ENCODE measurements at regions not wholly inside any gene's neighbourhood (a gene's known extent, or its start where the extent isn't known, plus 50 kb on each side); places are given as distances from the start of the nearest gene placed in this dataset.

- POLR2A ChIA-PET, result no interaction called here
- 82% methylated on average over 11 of the region's 11 CpGs for WGBS (ENCODE audit: insufficient coverage)
- no peak for ATAC-seq (ENCODE audit: low read depth)
- Mint-ChIP-seq H3K4me3 (no peak overlapping the region), H3K9me3 (ENCODE audit: insufficient read depth) (no peaks in the 10 kb centered on the region), H3K4me1 (no peaks in the 10 kb centered on the region), H3K27me3 (peaks cover 26% of the 10 kb centered on the region), H3K27ac (no peak overlapping the region)
- DNase-seq, result no peak
- Histone ChIP-seq H4K20me1 (ENCODE audit: control insufficient read depth, insufficient read depth, low read length, poor library complexity, severe bottlenecking) (no peaks in the 10 kb centered on the region), H3K9ac (ENCODE audit: low read length) (no peak overlapping the region), H3K79me2 (ENCODE audit: control insufficient read depth, insufficient read depth, low read length) (no peaks in the 10 kb centered on the region), H3K9me3 (ENCODE audit: control extremely low read depth in 1 of 3, control insufficient read depth in 2 of 3, insufficient read depth in 1 of 3, low read length in 2 of 3) (peaks cover 0 to 3% (median 0%) of the 10 kb centered on the region in 3 donors), H2AFZ (ENCODE audit: insufficient read depth, low read depth, low read length, poor library complexity, severe bottlenecking) (no peak overlapping the region), H3K4me3 (ENCODE audit: control extremely low read depth in 1 of 5, extremely low read depth in 1 of 5, insufficient read depth in 1 of 5, low read depth in 2 of 5, low read length in 4 of 5) (no peak overlapping the region), H3K4me2 (replicated peaks; ENCODE audit: low read depth, low read length, poor library complexity, severe bottlenecking) (no peak overlapping the region), H3K4me1 (ENCODE audit: control insufficient read depth in 2 of 2, insufficient read depth in 2 of 2, low read length in 2 of 2) (no peaks in the 10 kb centered on the region), H3K36me3 (replicated peaks in 1 of 2; ENCODE audit: control extremely low read depth in 1 of 2, control insufficient read depth in 1 of 2, extremely low read depth in 1 of 2, insufficient read depth in 2 of 2, low read length in 1 of 2) (no peaks in the 10 kb centered on the region), H3K27ac (ENCODE audit: low read length in 2 of 2) (no peak overlapping the region), H3K27me3 (replicated peaks in 1 of 4; ENCODE audit: control extremely low read depth in 1 of 4, control insufficient read depth in 3 of 4, insufficient read depth in 4 of 4, low read length in 3 of 4) (peaks cover 0 to 11% (median 0%) of the 10 kb centered on the region in 4 experiments)
- no peak for TF ChIP-seq EZH2 (IDR thresholded peaks at IDR 0.05; ENCODE audit: borderline replicate concordance, insufficient read depth, low read depth, low read length, poor library complexity, severe bottlenecking)
- TF ChIP-seq, protein P1, sequence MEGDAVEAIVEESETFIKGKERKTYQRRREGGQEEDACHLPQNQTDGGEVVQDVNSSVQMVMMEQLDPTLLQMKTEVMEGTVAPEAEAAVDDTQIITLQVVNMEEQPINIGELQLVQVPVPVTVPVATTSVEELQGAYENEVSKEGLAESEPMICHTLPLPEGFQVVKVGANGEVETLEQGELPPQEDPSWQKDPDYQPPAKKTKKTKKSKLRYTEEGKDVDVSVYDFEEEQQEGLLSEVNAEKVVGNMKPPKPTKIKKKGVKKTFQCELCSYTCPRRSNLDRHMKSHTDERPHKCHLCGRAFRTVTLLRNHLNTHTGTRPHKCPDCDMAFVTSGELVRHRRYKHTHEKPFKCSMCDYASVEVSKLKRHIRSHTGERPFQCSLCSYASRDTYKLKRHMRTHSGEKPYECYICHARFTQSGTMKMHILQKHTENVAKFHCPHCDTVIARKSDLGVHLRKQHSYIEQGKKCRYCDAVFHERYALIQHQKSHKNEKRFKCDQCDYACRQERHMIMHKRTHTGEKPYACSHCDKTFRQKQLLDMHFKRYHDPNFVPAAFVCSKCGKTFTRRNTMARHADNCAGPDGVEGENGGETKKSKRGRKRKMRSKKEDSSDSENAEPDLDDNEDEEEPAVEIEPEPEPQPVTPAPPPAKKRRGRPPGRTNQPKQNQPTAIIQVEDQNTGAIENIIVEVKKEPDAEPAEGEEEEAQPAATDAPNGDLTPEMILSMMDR (IDR thresholded peaks at IDR 0.05), result no peak
- intact Hi-C loops (cut with micrococcal nuclease), result no loop called here
- CTCF ChIA-PET, result no interaction called here
These were observed 178.6 kb downstream of the AACS start for GRCh38 chr12:125243811-125244210.

GRCh38 chr12:125244338-125244737 is 179.1 kb downstream of the AACS start:
- DNase-seq (no peak), ATAC-seq (ENCODE audit: low read depth) (no peak)
- intact Hi-C loops (cut with micrococcal nuclease), result no loop called here
- Histone ChIP-seq H3K27ac (ENCODE audit: low read length in 2 of 2) (no peak overlapping the region), H3K27me3 (replicated peaks in 1 of 4; ENCODE audit: control extremely low read depth in 1 of 4, control insufficient read depth in 3 of 4, insufficient read depth in 4 of 4, low read length in 3 of 4) (peaks cover 0 to 11% (median 0%) of the 10 kb centered on the region in 4 experiments), H4K20me1 (ENCODE audit: control insufficient read depth, insufficient read depth, low read length, poor library complexity, severe bottlenecking) (no peaks in the 10 kb centered on the region), H3K4me3 (ENCODE audit: control extremely low read depth in 1 of 5, extremely low read depth in 1 of 5, insufficient read depth in 1 of 5, low read depth in 2 of 5, low read length in 4 of 5) (no peak overlapping the region), H3K36me3 (replicated peaks in 1 of 2; ENCODE audit: control extremely low read depth in 1 of 2, control insufficient read depth in 1 of 2, extremely low read depth in 1 of 2, insufficient read depth in 2 of 2, low read length in 1 of 2) (no peaks in the 10 kb centered on the region), H2AFZ (ENCODE audit: insufficient read depth, low read depth, low read length, poor library complexity, severe bottlenecking) (no peak overlapping the region), H3K4me2 (replicated peaks; ENCODE audit: low read depth, low read length, poor library complexity, severe bottlenecking) (no peak overlapping the region), H3K4me1 (ENCODE audit: control insufficient read depth in 2 of 2, insufficient read depth in 2 of 2, low read length in 2 of 2) (no peaks in the 10 kb centered on the region), H3K79me2 (ENCODE audit: control insufficient read depth, insufficient read depth, low read length) (no peaks in the 10 kb centered on the region), H3K9ac (ENCODE audit: low read length) (no peak overlapping the region), H3K9me3 (ENCODE audit: control extremely low read depth in 1 of 3, control insufficient read depth in 2 of 3, insufficient read depth in 1 of 3, low read length in 2 of 3) (peaks cover 0 to 3% (median 0%) of the 10 kb centered on the region in 3 donors)
- WGBS (ENCODE audit: insufficient coverage), result 94% methylated on average over 3 of the region's 8 CpGs
- no peak overlapping the region for H3K4me3 Mint-ChIP-seq
- ChIA-PET POLR2A (no interaction called here), CTCF (no interaction called here)
- TF ChIP-seq, protein P1 (IDR thresholded peaks at IDR 0.05), result no peak
- no peak for TF ChIP-seq EZH2 (IDR thresholded peaks at IDR 0.05; ENCODE audit: borderline replicate concordance, insufficient read depth, low read depth, low read length, poor library complexity, severe bottlenecking)
- peaks cover 24% of the 10 kb centered on the region for H3K27me3 Mint-ChIP-seq
- H3K4me1 Mint-ChIP-seq, result no peaks in the 10 kb centered on the region
- no peak overlapping the region for H3K27ac Mint-ChIP-seq
- no peaks in the 10 kb centered on the region for H3K9me3 Mint-ChIP-seq (ENCODE audit: insufficient read depth)

Measured in B cell (primary cell).